PC-3 (cell line): ENCODE measurements at regions not wholly inside any gene's neighbourhood (a gene's known extent, or its start where the extent isn't known, plus 50 kb on each side); places are given as distances from the start of the nearest gene placed in this dataset.

Source experiments
- EZH2 ChIP-seq: fragments of 300-600 bp; sonication (generic); IDR thresholded peaks from one replicate; pipeline ENCODE4 v1.6.1; 2017; ENCODE audit warnings: antibody characterized with exemption, mild to moderate bottlenecking, low read length; ENCODE audit not compliant: unreplicated experiment
- TF ChIP-seq, protein P1 (sequence below): fragments of 300-600 bp; sonication (generic); conservative IDR thresholded peaks from 2 replicates; pipeline ENCODE4 v1.5.1; 2017; ENCODE audit warnings: antibody characterized with exemption, low read depth, mild to moderate bottlenecking, low read length

GRCh38 chr22:27029584-27030130 is 372.3 kb downstream of the MIAT start:
- TF ChIP-seq, protein P1, sequence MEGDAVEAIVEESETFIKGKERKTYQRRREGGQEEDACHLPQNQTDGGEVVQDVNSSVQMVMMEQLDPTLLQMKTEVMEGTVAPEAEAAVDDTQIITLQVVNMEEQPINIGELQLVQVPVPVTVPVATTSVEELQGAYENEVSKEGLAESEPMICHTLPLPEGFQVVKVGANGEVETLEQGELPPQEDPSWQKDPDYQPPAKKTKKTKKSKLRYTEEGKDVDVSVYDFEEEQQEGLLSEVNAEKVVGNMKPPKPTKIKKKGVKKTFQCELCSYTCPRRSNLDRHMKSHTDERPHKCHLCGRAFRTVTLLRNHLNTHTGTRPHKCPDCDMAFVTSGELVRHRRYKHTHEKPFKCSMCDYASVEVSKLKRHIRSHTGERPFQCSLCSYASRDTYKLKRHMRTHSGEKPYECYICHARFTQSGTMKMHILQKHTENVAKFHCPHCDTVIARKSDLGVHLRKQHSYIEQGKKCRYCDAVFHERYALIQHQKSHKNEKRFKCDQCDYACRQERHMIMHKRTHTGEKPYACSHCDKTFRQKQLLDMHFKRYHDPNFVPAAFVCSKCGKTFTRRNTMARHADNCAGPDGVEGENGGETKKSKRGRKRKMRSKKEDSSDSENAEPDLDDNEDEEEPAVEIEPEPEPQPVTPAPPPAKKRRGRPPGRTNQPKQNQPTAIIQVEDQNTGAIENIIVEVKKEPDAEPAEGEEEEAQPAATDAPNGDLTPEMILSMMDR = no peak
- TF ChIP-seq EZH2 = no peak
